GM23248 (cell line): ENCODE measurements at regions not wholly inside any gene's neighbourhood (a gene's known extent, or its start where the extent isn't known, plus 50 kb on each side); places are given as distances from the start of the nearest gene placed in this dataset.

Experiments
- EZH2 ChIP-seq: fragments of 200-600 bp; sonication (generic); IDR thresholded peaks from 2 replicates; pipeline ENCODE4 v1.6.1; 2018; ENCODE audit warnings: antibody characterized with exemption, mild to moderate bottlenecking; ENCODE audit not compliant: insufficient read depth, poor library complexity, severe bottlenecking
- EZH2phosphoT487 ChIP-seq: fragments of 200-600 bp; sonication (generic); IDR thresholded peaks from 2 replicates; pipeline ENCODE4 v1.6.1; 2018; ENCODE audit warnings: antibody characterized with exemption, moderate library complexity, mild to moderate bottlenecking, low read depth; ENCODE audit not compliant: insufficient read depth

DNA sequence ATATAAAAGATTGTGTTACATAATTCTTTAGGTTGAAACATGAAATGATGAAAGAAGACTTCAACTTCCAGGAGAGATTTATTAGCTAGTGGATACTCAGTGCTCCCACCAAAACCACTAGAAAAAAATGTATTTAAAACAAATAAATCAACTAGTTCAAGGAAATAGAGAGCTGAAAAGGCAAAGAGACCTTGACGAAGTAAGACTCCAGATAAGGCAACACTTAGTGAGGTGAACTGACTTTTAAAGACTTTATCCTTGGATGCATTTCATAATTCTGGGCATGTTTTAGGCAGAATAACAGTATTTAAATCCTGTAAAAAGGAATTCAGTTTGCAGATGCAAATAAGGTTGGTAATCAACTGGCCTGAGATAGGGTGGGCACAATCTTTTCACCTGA, 1150.7 kb downstream of the FSCB start:
- TF ChIP-seq EZH2phosphoT487 (no peak), EZH2 (no peak)
